T follicular helper cell (primary cell): ENCODE measurements at regions not wholly inside any gene's neighbourhood (a gene's known extent, or its start where the extent isn't known, plus 50 kb on each side); places are given as distances from the start of the nearest gene placed in this dataset.
"Not testable (repeated sequence)": the region's sequence is repeated elsewhere in the genome, so short reads cannot be mapped to it uniquely, and the experiment has no call there.

Experiments used
- DNase-seq: peaks from one replicate; pipeline ENCODE4 v3.0.0-alpha.2; 2020; ENCODE audit warnings: low read depth

- no peak for DNase-seq
These were observed 355.4 kb downstream of the PTPRU start for GRCh38 chr1:29591601-29592260.

GRCh38 chr1:29590583-29591565 lies 354.6 kb downstream of the PTPRU start:
- no peak for DNase-seq

- not testable (repeated sequence) for DNase-seq
These were observed 353.4 kb downstream of the PTPRU start for GRCh38 chr1:29589716-29590115.

GRCh38 chr1:29586991-29587745 lies 350.8 kb downstream of the PTPRU start:
- DNase-seq, result no peak

GRCh38 chr1:29586215-29586614 lies 349.9 kb downstream of the PTPRU start:
- DNase-seq, result no peak

- DNase-seq, result no peak
These were observed 349.3 kb downstream of the PTPRU start for GRCh38 chr1:29585656-29586055.

- no peak for DNase-seq
These were observed 348.9 kb downstream of the PTPRU start for GRCh38 chr1:29585201-29585600.

- DNase-seq, result no peak
These were observed 348.5 kb downstream of the PTPRU start for GRCh38 chr1:29584776-29585175.

GRCh38 chr1:29584362-29584761 lies 348.0 kb downstream of the PTPRU start:
- DNase-seq, result no peak

GRCh38 chr1:29583727-29584126 lies 347.4 kb downstream of the PTPRU start:
- DNase-seq, result no peak

GRCh38 chr1:29581256-29581655 lies 344.9 kb downstream of the PTPRU start:
- no peak for DNase-seq

- no peak for DNase-seq
These were observed 343.6 kb downstream of the PTPRU start for GRCh38 chr1:29579821-29580425.

- no peak for DNase-seq
These were observed 341.2 kb downstream of the PTPRU start for GRCh38 chr1:29577512-29577911.

GRCh38 chr1:29576510-29576909 lies 340.2 kb downstream of the PTPRU start:
- no peak for DNase-seq

GRCh38 chr1:29575826-29576225 lies 339.5 kb downstream of the PTPRU start:
- DNase-seq, result no peak

- no peak for DNase-seq
These were observed 339.0 kb downstream of the PTPRU start for GRCh38 chr1:29575277-29575676.

- DNase-seq, result no peak
These were observed 338.5 kb downstream of the PTPRU start for GRCh38 chr1:29574871-29575270.

GRCh38 chr1:29569971-29570634 lies 333.8 kb downstream of the PTPRU start:
- DNase-seq, result no peak

GRCh38 chr1:29567257-29567656 lies 330.9 kb downstream of the PTPRU start:
- DNase-seq, result no peak

- DNase-seq, result no peak
These were observed 329.2 kb downstream of the PTPRU start for GRCh38 chr1:29565490-29565889.

- no peak for DNase-seq
These were observed 327.2 kb downstream of the PTPRU start for GRCh38 chr1:29563571-29563970.
